HEK293T (cell line): ENCODE measurements at regions not wholly inside any gene's neighbourhood (a gene's known extent, or its start where the extent isn't known, plus 50 kb on each side); places are given as distances from the start of the nearest gene placed in this dataset.

ENCODE experiments used
- ARNT ChIP-seq: fragments of 450-650 bp; IDR thresholded peaks from 2 replicates; pipeline ENCODE4 v1.6.1; 2017; ENCODE audit warnings: mild to moderate bottlenecking
- BHLHE40 ChIP-seq: fragments of 450-650 bp; IDR thresholded peaks from 2 replicates; pipeline ENCODE4 v1.6.1; 2016; ENCODE audit warnings: mild to moderate bottlenecking, moderate library complexity, borderline replicate concordance
- CTBP1 ChIP-seq: fragments of 450-650 bp; IDR thresholded peaks from 2 replicates; pipeline ENCODE4 v1.6.1; 2016; ENCODE audit warnings: borderline replicate concordance
- FOXA1 ChIP-seq: fragments of 450-650 bp; IDR thresholded peaks from 2 replicates; pipeline ENCODE4 v1.6.1; 2016; ENCODE audit warnings: mild to moderate bottlenecking
- FOXM1 ChIP-seq: fragments of 450-650 bp; IDR thresholded peaks from 2 replicates; pipeline ENCODE4 v1.6.1; 2017; ENCODE audit warnings: mild to moderate bottlenecking, borderline replicate concordance
- HDGF ChIP-seq: fragments of 450-650 bp; IDR thresholded peaks from 2 replicates; pipeline ENCODE4 v1.6.1; 2017; ENCODE audit warnings: antibody characterized with exemption, borderline replicate concordance
- SP1 ChIP-seq: fragments of 450-650 bp; IDR thresholded peaks from 2 replicates; pipeline ENCODE4 v1.6.1; 2017
- SUZ12 ChIP-seq: fragments of 450-650 bp; IDR thresholded peaks from 2 replicates; pipeline ENCODE4 v1.6.1; 2016; ENCODE audit warnings: mild to moderate bottlenecking
- TARDBP ChIP-seq: fragments of 450-650 bp; IDR thresholded peaks from 2 replicates; pipeline ENCODE4 v1.6.1; 2016
- ZNF384 ChIP-seq: fragments of 450-650 bp; IDR thresholded peaks from 2 replicates; pipeline ENCODE4 v1.6.1; 2016

DNA sequence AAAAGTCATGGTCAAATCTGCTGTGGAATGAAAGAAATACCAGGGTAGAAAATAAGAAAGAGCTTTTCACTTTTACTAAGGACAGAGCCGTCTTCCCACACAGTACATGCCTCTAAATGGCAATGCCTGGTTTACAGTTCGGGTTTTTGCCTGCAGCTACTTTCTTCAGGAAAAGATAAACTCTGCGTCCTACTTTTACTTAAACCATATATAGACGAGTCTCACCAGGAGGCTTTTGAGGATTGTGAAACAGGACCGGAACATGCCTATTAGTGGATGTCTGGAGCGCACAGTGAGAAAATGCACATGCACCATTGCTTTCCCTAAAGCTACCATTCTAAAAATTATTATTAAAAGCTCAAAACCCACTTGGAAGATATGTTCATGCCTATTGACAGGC lies 70.5 kb downstream of the KLF6 start:
- TF ChIP-seq FOXA1 (no peak), BHLHE40 (no peak), FOXM1 (no peak), CTBP1 (no peak), SUZ12 (no peak), ZNF384 (no peak), TARDBP (no peak), SP1 (no peak), HDGF (no peak), ARNT (no peak)
